Skin epidermis (tissue), 12 donors: ENCODE measurements at regions not wholly inside any gene's neighbourhood (a gene's known extent, or its start where the extent isn't known, plus 50 kb on each side); places are given as distances from the start of the nearest gene placed in this dataset.

Source experiments
- H3K27ac ChIP-seq, 21 experiments: fragments of 200-600 bp; sonication (generic) in 11 of 21; one replicate each; pipeline ENCODE4 v1.5.0; 2020; ENCODE audit warnings: mild to moderate bottlenecking in 3 of 21, inconsistent platforms in 2 of 21, moderate library complexity in 2 of 21
- H3K4me3 ChIP-seq, 7 experiments: fragments of 200-600 bp; sonication (generic) in 2 of 7; one replicate each; pipeline ENCODE4 v1.5.0; 2020; ENCODE audit warnings: inconsistent platforms in 2 of 7, mild to moderate bottlenecking in 2 of 7, moderate library complexity in 1 of 7

DNA sequence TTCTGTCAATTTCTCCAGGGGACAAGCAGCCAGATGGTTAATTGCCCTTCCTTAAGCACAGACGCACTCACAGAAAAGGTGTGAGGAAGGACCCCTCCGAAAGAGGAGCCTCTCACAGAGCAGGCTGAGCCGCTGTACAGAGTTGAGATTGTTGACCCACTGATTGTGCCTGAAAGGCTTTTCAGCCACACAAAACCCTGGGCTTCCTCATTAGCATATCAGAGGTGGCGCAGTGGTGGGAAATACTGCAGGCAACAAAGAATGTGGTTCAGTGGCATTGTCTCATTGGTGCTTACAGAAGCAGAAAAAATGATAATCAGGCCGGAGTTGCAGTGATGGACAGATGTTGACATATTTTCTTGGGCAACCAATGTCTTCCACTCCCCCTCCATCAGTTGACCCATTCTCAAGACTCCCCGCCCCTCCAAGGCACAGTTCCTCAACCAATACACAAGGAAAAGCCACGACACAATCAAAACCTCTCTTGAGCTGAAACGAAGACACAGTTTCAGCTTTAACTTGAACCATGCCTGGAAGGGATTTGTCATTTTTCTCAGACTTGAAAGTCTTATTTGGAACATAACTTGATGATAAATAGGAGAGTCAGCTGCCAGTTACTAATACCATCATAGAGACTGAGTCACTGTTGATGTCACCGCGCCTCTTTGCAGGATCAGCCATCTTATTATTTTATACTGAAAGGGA, 53.1 kb downstream of the ATXN3L start:
- Histone ChIP-seq H3K4me3 (no peak overlapping the region), H3K27ac (no peak overlapping the region)

DNA sequence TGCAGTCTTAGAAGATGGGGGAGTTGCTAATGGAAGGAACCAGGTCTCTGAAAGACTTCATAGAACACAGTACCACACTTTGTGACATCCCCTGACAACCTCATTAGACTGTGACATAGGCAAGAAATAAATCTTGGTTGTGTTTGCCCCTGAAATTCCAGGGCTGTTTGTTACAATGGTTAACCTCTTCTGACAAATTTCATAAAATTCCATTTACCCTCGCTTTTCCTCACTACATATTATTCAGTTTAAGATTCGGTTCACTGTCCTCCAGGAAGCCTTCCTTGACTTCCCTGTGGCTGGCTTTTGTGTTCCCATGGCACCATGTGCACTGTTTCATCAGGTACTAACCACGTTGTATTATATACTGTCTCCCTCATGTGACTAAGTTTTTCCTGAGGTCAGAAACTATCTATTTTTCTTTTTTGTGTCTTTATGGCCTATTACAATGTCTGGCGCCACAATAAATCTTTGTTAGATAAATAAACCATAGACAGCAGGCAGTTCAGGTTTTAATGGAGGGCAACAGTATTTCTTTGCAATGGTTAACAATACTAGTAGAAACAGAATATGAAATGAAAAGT, 54.2 kb downstream of the ATXN3L start:
- H3K4me3 ChIP-seq, result no peak overlapping the region
- H3K27ac ChIP-seq, result no peak overlapping the region

DNA sequence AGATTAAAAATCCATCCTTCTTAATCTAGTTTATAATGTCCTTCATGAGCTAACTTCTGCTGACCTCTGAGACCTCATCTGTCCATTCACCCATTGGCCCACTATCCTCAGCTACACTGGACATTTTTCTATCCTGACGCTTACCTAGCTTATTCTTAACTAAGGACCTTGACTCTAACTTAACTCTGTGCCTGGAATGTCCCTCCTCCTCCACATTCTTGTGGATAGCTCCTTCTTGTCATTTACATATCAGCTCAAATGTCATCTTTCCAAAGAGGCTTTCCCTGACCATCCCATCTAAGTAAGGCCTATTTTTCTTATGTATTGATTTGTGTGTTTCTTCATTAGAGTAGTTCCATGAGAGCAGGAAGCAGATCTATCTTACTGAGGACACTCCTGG, 54.7 kb downstream of the ATXN3L start:
- H3K27ac ChIP-seq, result no peak overlapping the region
- H3K4me3 ChIP-seq, result no peak overlapping the region

DNA sequence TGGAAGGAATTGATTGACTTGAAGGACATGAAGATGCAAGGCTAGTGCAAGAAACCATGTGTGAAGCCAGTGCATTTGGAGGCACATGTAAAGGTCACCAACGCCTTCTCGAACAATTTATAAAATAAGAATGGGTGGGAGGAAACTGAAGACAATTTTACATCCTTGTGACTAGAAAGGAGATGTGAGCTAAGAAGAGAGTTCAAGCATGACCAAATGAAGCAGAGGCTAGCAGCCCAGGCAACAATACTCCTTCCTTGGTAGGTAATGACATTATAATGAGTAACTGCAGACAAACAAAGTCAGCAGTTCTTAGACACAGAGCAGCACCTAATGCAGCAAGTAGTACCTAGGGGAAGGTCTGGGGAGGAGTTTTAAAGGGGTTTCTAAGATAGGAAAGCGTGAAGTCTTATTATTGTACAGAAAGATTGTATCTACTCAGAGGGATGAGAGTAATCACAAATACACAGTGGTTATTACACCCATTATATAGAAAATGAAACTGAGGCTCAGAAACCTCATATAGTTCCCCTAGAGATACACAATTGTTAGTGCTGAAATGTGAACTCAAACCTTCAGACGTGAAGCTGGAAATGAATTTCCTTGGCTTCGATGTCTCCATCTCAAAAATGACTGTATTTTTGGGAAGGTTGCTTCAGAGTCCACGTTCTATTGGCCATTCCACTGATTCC, 56.1 kb downstream of the ATXN3L start:
- no peak overlapping the region for H3K4me3 ChIP-seq
- no peak overlapping the region for H3K27ac ChIP-seq

DNA sequence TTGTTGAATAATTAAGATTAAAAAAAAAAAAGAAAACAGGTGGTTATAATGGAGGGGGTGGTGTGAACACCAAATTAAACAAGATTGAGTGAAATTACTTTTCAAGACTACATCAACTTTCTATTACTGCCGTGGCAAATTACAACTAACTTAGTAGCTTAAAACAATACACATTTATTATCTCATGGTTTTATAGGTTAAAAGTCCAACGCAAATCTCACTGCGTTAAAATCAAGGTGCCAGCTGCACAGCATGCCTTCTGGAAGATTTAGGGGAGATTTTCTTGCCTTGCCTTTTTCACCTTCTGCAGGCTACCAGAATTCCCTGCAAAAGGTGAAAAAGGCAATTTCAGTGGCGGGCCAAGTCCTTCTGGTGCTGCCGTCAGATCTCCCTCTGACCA, 58.5 kb downstream of the ATXN3L start:
- Histone ChIP-seq H3K27ac (no peak overlapping the region), H3K4me3 (no peak overlapping the region)

DNA sequence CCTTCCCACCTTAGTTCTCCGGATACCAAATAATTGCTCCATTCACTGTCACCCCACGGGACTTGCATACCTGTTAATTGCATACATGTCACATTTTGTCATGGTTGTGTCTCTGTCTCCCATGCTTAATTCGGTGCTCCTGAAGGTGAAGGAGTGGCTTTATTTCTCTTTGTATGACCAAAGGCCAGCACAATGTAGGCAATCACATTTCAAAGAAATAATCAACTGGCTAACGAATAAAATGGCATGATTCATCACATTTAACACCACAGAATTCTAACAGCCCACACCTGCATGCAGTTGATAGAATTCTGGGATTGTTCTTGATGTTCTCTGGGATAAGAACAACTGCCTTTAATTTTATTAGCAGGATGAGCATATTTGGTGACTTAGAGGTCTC, 59.3 kb downstream of the ATXN3L start:
- H3K27ac ChIP-seq, result no peak overlapping the region
- no peak overlapping the region for H3K4me3 ChIP-seq

DNA sequence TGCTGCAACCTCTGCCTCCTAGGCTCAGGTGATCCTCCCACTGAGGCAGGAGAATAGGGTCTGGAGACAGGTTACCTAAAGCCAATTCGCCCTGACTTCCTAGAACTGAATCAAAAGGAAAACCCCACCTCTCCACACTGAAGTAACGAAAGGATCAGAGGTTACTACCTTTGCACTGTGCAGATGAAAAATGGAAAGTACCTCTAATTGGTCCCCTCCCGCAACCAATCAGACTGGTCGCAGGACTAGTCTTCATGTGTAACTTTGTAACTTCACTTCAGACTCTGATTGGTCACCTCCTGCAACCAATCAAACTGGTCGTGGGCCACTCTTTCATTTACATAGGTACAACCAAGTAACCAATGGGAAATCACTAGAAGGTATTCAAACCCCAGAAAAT, 61.1 kb downstream of the ATXN3L start:
- Histone ChIP-seq H3K27ac (no peak overlapping the region), H3K4me3 (no peak overlapping the region)

DNA sequence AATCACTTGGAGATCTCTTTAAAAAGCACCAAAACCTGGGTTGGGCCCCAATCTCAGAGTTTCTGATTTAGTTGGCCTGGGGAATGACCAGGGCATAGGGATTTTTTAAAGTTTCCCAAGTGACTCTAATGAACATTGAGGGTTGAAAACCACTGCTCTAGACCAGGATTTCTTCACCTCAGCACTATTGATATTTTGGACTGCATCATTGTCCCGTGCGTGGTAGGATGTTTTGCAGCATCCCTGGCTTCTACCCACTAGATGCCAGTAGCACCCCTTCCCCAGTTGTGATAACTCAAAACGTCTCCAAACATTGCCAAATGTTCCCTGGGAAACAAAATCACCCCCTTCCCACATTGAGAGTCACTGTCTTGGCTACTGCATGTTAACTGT, 61.8 kb downstream of the ATXN3L start:
- no peak overlapping the region for H3K4me3 ChIP-seq

DNA sequence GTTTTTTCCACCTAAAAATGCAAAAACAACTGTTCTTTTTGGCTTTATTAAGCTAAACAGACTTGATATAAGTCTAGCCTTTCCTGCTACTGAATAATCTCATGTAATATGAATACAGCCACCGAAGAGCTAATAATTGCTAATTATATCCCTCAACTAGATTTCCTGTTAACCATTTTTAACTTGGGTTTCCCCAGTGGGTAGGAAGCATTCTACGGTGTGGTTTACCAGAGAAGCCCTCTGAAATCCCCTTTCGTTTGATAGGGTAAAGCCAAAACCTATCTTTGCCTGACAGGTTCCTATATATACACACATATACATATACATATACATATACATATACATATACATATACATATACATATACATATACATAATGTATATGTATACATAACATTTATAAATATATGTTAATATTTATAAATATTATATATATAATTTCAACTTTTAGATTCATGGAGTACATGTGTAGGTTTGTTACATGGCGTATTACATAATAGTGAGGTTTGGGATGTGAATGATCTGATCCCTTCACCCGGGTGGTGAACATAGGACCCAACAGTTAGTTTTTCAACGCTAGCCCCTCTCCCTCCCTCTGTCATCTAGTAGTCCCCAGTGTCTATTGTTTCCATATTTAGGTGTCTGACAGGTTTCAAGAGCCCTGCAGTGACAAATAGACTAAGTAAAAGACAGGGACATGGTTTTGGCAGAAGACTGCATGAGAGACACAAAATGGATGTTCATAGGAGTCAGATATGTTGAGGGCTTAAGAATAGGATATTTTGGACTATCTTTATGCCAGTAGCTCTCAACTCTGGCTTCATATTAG, 62.4 kb downstream of the ATXN3L start:
- no peak overlapping the region for H3K27ac ChIP-seq
- no peak overlapping the region for H3K4me3 ChIP-seq

More for the DNA sequence above, 61.8 kb downstream of the ATXN3L start:
- no peak overlapping the region for H3K27ac ChIP-seq

DNA sequence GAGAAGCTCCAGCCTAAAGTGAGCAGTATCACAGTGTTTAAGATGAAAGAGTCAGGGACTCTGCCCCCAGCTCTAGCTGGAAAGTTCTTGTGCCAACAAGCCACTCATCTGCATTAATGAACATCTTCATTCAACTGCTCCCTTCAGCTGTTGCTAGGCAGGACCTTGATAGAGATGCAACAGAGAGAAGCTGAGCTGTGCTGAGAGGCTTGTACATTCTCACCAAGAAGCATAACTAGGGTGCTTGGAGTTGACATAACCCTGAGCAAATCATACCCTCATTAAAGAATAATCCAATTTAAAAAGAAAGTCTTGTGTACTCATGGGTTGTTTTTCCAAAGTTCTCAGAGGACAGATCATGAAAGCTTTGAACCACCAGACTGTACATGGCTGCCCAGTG, 63.2 kb downstream of the ATXN3L start:
- Histone ChIP-seq H3K4me3 (no peak overlapping the region), H3K27ac (no peak overlapping the region)

DNA sequence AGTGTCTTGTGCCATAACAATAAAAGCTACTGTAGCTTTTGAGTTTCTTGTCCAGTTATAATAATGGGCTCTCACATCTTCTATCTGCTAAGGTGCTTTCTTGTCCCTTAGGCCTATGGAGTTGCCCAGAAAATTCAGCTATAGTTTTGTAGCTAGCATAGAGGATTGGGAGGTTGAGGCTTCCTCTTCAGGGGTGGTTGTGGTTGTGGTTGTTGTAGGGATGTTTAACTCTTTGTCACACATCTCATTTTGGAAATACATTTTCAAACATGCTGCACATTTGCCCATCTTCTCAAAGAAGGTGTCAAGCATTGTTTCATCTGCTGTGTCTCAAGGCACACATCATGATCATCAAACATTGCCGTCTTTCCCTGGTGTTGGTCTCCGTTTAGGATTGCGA, 65.0 kb downstream of the ATXN3L start:
- H3K4me3 ChIP-seq, result no peak overlapping the region

DNA sequence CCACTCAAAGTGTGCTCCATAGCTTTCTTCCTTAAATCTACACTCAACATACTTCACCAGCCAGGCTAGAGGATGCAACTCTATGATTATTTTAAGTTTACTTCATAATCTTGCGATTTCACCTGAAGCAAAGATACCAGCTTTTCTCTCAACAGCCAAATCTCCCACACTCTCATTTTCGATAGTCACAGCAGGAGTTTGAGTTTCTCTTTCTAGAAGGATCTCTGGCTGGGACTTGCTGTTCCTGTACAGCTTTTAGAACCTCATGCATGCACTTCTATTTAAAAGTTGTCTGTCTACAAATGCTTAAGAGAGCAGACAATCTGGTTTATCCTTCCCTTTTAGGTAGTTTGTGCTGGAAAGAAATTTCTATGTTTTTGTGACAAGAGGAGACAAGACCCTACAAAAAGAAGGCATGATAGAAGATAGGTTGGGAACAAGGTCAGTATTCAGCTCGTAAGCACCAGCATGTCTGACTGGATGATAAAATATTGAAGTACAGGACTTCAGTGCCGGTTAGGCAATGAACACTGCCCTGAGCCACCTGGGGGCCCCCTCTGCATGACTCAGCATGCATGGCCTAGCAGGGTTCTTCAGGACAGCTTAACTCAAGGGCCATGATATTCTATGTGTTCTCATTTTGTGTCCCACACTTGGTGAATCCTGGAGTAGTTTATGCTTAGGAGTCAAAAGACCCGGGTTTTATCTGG, 65.6 kb downstream of the ATXN3L start:
- H3K27ac ChIP-seq, result peak overlapping the region in 1 of 21 experiments; percentile 14
- H3K4me3 ChIP-seq, result no peak overlapping the region

More for the DNA sequence above, 65.0 kb downstream of the ATXN3L start:
- H3K27ac ChIP-seq, result no peak overlapping the region

DNA sequence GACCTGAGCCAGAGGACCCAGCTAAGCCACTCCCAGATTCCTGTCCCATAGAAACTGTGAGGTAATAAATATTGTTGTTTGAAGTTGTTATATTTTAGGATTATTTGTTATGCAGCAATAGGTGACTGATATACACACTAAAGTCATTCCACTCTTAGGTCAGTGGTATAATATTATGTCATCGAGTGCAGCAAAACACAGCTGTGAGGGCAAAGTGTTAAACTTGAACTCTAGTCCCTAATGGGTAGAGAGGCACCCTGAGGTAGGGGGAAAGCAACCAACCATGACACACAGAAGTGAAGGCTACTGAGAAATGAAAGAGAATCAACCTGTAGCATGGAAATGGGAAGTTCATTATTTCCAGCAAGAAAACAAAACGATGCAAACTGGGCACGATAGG, 66.6 kb downstream of the ATXN3L start:
- H3K4me3 ChIP-seq, result no peak overlapping the region

DNA sequence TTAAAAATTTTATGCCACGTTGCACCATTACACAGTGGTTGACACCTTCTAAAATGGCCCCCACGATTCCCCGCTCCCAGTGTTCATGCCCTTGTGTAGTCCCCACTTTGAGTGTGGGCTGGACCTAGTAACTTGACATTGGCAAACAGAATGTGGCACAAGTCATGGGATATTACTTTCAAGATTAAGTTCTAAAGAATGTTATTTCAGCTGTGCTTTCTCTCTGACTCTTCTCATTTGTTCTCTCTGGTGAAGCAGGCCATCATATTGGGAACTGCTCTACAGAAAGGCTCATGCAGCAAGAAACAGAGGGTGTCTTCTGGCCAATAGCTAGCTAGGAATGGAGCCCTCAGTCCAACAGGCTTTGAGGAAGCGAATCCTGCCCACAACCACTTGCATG, 67.1 kb downstream of the ATXN3L start:
- no peak overlapping the region for H3K27ac ChIP-seq
- H3K4me3 ChIP-seq, result no peak overlapping the region

More for the DNA sequence above, 66.6 kb downstream of the ATXN3L start:
- H3K27ac ChIP-seq, result no peak overlapping the region

DNA sequence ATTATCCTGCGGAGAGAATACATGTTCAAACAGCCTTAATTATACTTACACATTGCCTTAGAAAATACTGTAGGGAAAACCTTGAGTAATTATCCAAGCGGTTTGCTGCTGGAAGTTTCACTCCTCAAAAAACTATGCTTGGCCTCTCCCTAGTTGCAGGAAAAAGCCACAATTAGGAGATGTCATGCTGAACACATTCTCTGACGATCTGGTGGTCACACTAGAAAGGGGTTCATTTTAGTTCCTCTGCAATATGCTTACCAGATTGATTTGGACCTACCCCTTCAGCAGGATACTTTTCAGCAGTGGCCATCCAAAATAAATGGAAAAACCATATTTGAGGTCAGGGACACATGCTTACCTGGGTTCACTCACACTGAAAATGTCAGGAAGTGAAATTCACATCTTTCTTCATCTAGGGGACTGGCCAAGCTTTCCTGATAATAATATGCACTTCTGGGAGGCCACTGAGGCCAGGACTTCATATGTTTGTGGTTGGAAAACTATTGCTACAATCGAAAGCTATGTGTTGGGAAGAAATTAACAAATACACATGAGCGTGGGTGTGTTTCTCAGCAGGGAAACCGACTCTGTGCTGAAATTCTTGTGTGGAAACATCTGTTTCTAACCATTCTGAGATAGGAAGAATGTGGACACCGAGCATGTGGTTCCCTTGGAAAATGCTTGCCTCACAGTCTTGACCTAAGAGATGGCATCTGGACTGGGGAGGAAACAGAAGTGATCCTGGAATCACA, 68.8 kb downstream of the ATXN3L start:
- no peak overlapping the region for H3K4me3 ChIP-seq

DNA sequence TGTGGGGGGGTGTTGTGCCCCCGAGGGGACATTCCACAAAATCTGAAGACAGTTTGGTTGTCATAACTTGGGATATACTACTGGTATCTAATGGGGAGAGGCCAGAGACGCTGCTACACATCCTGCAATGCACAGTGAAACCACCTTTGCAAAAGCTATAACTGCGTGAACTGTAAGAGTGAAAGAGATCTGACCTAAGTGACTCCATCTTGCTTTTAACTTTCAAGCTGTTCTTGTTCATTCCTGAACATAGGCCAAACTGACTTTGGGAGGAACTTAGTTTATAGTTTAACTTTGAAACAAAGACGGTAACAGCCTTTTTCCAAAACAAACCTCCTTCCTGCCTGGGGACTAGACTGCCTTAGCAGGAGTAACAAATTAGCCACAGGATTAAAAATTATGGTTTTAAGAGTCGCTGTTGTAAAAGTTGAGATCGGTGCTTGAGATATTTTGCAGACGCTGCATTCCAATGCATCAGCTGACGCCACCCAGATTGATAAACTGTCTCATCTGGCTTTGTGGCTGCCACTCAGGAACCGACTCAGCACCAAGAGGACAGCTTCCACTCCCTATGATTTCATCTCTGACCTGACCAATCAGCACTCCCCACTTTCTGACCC, 70.9 kb downstream of the ATXN3L start:
- H3K27ac ChIP-seq, result peak overlapping the region in 2 of 21 experiments; percentile 24 to 43
- no peak overlapping the region for H3K4me3 ChIP-seq

More for the DNA sequence above, 68.8 kb downstream of the ATXN3L start:
- peak overlapping the region in 8 of 21 experiments; percentile 1 to 57 (median 34) for H3K27ac ChIP-seq

DNA sequence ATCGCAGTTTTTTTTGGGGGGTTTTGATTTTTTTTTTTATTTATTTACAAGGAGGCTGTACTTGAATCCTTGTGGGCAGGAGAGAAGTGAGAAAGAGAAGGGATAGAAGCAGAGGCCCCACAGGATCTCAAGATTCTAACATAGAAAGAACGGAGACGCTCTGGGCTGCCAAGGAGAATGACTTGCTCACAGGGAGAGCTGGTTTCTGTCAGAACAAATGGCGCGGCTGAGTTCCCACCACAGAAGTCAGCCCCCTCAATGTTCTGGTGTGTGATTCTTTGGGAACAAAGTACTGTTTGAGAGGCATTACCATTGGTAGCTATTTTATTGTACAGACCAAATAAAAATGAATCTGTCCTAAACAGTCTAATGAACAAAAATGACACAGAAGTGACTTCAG, 80.6 kb downstream of the ATXN3L start:
- Histone ChIP-seq H3K27ac (no peak overlapping the region), H3K4me3 (no peak overlapping the region)

DNA sequence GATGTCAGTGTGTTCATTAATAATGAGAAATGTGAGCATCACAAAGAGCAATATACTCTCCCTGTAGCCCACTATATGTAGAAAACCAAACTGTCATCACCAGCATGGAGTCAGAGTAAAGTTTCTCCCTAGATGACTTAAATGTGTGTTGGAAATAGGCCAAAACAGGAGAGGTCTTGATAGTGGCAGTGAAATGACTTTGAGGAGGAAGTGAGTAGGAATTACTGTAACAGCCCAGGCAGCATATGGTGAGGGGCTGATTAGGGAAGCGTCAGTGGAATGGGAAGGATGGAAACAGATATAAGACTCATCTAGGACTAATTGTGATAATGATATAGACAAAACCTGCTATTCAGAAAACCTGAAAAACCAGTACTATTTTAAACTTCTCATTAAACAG, 83.9 kb downstream of the ATXN3L start:
- no peak overlapping the region for H3K27ac ChIP-seq
- H3K4me3 ChIP-seq, result no peak overlapping the region

DNA sequence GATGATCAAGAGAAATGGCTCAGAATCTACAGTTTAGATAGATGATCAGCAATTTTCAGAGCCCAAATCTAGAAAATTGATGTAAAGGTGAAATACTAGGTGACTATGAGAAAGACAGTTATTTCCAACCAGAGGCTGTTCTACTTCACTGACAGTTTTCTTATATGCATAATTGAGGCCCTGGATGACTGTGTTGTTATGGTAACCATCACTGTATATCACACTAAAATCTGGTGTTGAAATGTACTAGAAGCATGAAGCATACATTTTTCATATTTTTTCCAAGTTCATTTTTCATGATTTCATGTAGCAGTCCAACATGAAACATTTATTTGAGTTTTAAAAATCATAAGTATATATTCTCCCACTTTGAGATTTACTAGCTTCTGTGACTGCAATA, 87.4 kb downstream of the ATXN3L start:
- Histone ChIP-seq H3K4me3 (no peak overlapping the region), H3K27ac (no peak overlapping the region)
